Inferior parietal cortex (tissue), 1 donor: ENCODE measurements at regions not wholly inside any gene's neighbourhood (a gene's known extent, or its start where the extent isn't known, plus 50 kb on each side); places are given as distances from the start of the nearest gene placed in this dataset.

Experiments used
- DNase-seq: peaks from one replicate; pipeline ENCODE4 v3.0.0-alpha.2; 2016; ENCODE audit errors: extremely low spot score

- no peak for DNase-seq
Observed at GRCh38 chr5:62719061-62719720, 140.6 kb downstream of the LRRC70 start.

GRCh38 chr5:62718324-62718723 lies 139.7 kb downstream of the LRRC70 start:
- DNase-seq: no peak

GRCh38 chr5:62717301-62717933 lies 138.8 kb downstream of the LRRC70 start:
- no peak for DNase-seq

- no peak for DNase-seq
Observed at GRCh38 chr5:62714296-62714695, 135.7 kb downstream of the LRRC70 start.

- no peak for DNase-seq
Observed at GRCh38 chr5:62708481-62709325, 130.1 kb downstream of the LRRC70 start.

GRCh38 chr5:62707563-62707962 lies 128.9 kb downstream of the LRRC70 start:
- no peak for DNase-seq

- DNase-seq: no peak
Observed at GRCh38 chr5:62707131-62707530, 128.5 kb downstream of the LRRC70 start.

GRCh38 chr5:62705022-62705421 lies 126.4 kb downstream of the LRRC70 start:
- no peak for DNase-seq

GRCh38 chr5:62702126-62702525 lies 123.5 kb downstream of the LRRC70 start:
- DNase-seq: no peak

- DNase-seq: no peak
Observed at GRCh38 chr5:62701036-62701435, 122.4 kb downstream of the LRRC70 start.

GRCh38 chr5:62698756-62699155 lies 120.1 kb downstream of the LRRC70 start:
- DNase-seq: no peak

GRCh38 chr5:62695274-62695673 lies 116.7 kb downstream of the LRRC70 start:
- no peak for DNase-seq

- DNase-seq: no peak
Observed at GRCh38 chr5:62692946-62693713, 114.5 kb downstream of the LRRC70 start.

GRCh38 chr5:62691946-62692345 lies 113.3 kb downstream of the LRRC70 start:
- no peak for DNase-seq

GRCh38 chr5:62690421-62690820 lies 111.8 kb downstream of the LRRC70 start:
- no peak for DNase-seq

- DNase-seq: no peak
Observed at GRCh38 chr5:62689599-62690368, 111.2 kb downstream of the LRRC70 start.

- no peak for DNase-seq
Observed at GRCh38 chr5:62686692-62687091, 108.1 kb downstream of the LRRC70 start.

- DNase-seq: no peak
Observed at GRCh38 chr5:62685221-62685620, 106.6 kb downstream of the LRRC70 start.

- DNase-seq: no peak
Observed at GRCh38 chr5:62684310-62684709, 105.7 kb downstream of the LRRC70 start.

GRCh38 chr5:62682059-62682458 lies 103.4 kb downstream of the LRRC70 start:
- no peak for DNase-seq
